ENCODE measurements at regions not wholly inside any gene's neighbourhood (a gene's known extent, or its start where the extent isn't known, plus 50 kb on each side); places are given as distances from the start of the nearest gene placed in this dataset.

- no peak overlapping the region for H3K4me3 ChIP-seq (ENCODE audit: low read depth, low read length)
- no peak for TF ChIP-seq CTCF (IDR thresholded peaks at IDR 0.05; ENCODE audit: low read depth, low read length, missing control alignments)
- DNase-seq (ENCODE audit: low read depth): no peak
Measured at GRCh38 chr7:93779115-93779514, 111.4 kb downstream of the TFPI2 start.

GRCh38 chr7:93778384-93778783 is 112.2 kb downstream of the TFPI2 start:
- no peak for DNase-seq (ENCODE audit: low read depth)
- TF ChIP-seq CTCF (IDR thresholded peaks at IDR 0.05; ENCODE audit: low read depth, low read length, missing control alignments): no peak
- H3K4me3 ChIP-seq (ENCODE audit: low read depth, low read length): no peak overlapping the region

- no peak overlapping the region for H3K4me3 ChIP-seq (ENCODE audit: low read depth, low read length)
- no peak for TF ChIP-seq CTCF (IDR thresholded peaks at IDR 0.05; ENCODE audit: low read depth, low read length, missing control alignments)
- no peak for DNase-seq (ENCODE audit: low read depth)
Measured at GRCh38 chr7:93773446-93773845, 117.1 kb downstream of the TFPI2 start.

GRCh38 chr7:93765475-93765874 is 125.1 kb downstream of the TFPI2 start:
- H3K4me3 ChIP-seq (ENCODE audit: low read depth, low read length): no peak overlapping the region
- no peak for TF ChIP-seq CTCF (IDR thresholded peaks at IDR 0.05; ENCODE audit: low read depth, low read length, missing control alignments)
- no peak for DNase-seq (ENCODE audit: low read depth)

- no peak overlapping the region for H3K4me3 ChIP-seq (ENCODE audit: low read depth, low read length)
- no peak for TF ChIP-seq CTCF (IDR thresholded peaks at IDR 0.05; ENCODE audit: low read depth, low read length, missing control alignments)
- no peak for DNase-seq (ENCODE audit: low read depth)
Measured at GRCh38 chr7:93758631-93759030, 131.9 kb downstream of the TFPI2 start.

- no peak for TF ChIP-seq CTCF (IDR thresholded peaks at IDR 0.05; ENCODE audit: low read depth, low read length, missing control alignments)
- DNase-seq (ENCODE audit: low read depth): no peak
- no peak overlapping the region for H3K4me3 ChIP-seq (ENCODE audit: low read depth, low read length)
Measured at GRCh38 chr7:93757426-93757825, 133.1 kb downstream of the TFPI2 start.

GRCh38 chr7:93756890-93757289 is 133.7 kb downstream of the TFPI2 start:
- no peak for DNase-seq (ENCODE audit: low read depth)
- no peak for TF ChIP-seq CTCF (IDR thresholded peaks at IDR 0.05; ENCODE audit: low read depth, low read length, missing control alignments)
- H3K4me3 ChIP-seq (ENCODE audit: low read depth, low read length): no peak overlapping the region

All from GM12864 (cell line).